GM12865 (cell line): ENCODE measurements at regions not wholly inside any gene's neighbourhood (a gene's known extent, or its start where the extent isn't known, plus 50 kb on each side); places are given as distances from the start of the nearest gene placed in this dataset.

Source experiments
- DNase-seq: peaks from one replicate; pipeline ENCODE4 v3.0.0; 2010; ENCODE audit warnings: low read depth
- H3K4me3 ChIP-seq: 2 replicates; pipeline ENCODE4 v1.5.1; 2011; ENCODE audit warnings: mild to moderate bottlenecking, low read depth, low read length, control low read depth
- CTCF ChIP-seq: IDR thresholded peaks from 2 replicates; pipeline ENCODE4 v1.5.1; 2011; ENCODE audit warnings: low read length, control low read depth, low read depth, inconsistent platforms; ENCODE audit not compliant: insufficient read depth; ENCODE audit errors: missing control alignments

- no peak for DNase-seq
- TF ChIP-seq CTCF: no peak
- no peak overlapping the region for H3K4me3 ChIP-seq
These were observed 118.2 kb upstream of the TGFBR2 start for GRCh38 chr3:30488070-30488756.

GRCh38 chr3:30492322-30493192, 113.8 kb upstream of the TGFBR2 start:
- H3K4me3 ChIP-seq: no peak overlapping the region
- TF ChIP-seq CTCF: no peak

GRCh38 chr3:30493911-30494311, 112.5 kb upstream of the TGFBR2 start:
- no peak for TF ChIP-seq CTCF
- no peak overlapping the region for H3K4me3 ChIP-seq
- DNase-seq: no peak

More at GRCh38 chr3:30492322-30493192, 113.8 kb upstream of the TGFBR2 start:
- no peak for DNase-seq

GRCh38 chr3:30495172-30496065, 111.0 kb upstream of the TGFBR2 start:
- DNase-seq: no peak
- H3K4me3 ChIP-seq: no peak overlapping the region
- no peak for TF ChIP-seq CTCF

- DNase-seq: no peak
- TF ChIP-seq CTCF: no peak
- no peak overlapping the region for H3K4me3 ChIP-seq
These were observed 110.1 kb upstream of the TGFBR2 start for GRCh38 chr3:30496066-30496966.

GRCh38 chr3:30498587-30498967, 107.8 kb upstream of the TGFBR2 start:
- H3K4me3 ChIP-seq: no peak overlapping the region
- no peak for TF ChIP-seq CTCF
- no peak for DNase-seq
